AG20443 (cell line): ENCODE measurements at regions not wholly inside any gene's neighbourhood (a gene's known extent, or its start where the extent isn't known, plus 50 kb on each side); places are given as distances from the start of the nearest gene placed in this dataset.
A peak's percentile ranks its signal among the peaks of the same experiment; 100 is the strongest.
"Not testable (repeated sequence)": the region's sequence is repeated elsewhere in the genome, so short reads cannot be mapped to it uniquely, and the experiment has no call there.

Source experiments
- DNase-seq: peaks from one replicate; pipeline ENCODE4 v3.0.0; 2012; ENCODE audit warnings: low spot score, mixed read lengths

GRCh38 chr6:9307187-9307586 lies 871.8 kb upstream of the SLC35B3 start:
- no peak for DNase-seq

- DNase-seq: no peak
These were observed 860.3 kb upstream of the SLC35B3 start for GRCh38 chr6:9295644-9296043.

- DNase-seq: no peak
These were observed 857.6 kb upstream of the SLC35B3 start for GRCh38 chr6:9292975-9293374.

- not testable (repeated sequence) for DNase-seq
These were observed 855.0 kb upstream of the SLC35B3 start for GRCh38 chr6:9290342-9290741.

DNA sequence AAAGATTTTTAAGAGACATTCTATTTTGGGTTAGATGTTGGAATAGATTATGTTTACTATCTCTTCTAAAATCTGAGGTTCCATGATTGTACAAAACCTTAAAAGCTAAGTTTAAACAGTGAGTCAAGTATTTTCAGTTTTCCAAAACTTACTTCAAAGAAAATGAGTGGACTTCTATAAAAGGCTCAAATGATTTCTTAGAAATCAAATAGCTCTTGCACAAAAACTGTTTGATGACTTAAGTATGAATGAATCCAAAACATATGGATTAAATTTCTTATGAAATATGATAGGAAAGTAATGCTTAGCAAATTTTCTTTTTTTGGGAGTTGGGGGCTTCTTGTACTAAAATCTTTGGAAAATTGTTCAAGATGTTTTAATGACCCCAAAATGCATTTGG lies 837.3 kb upstream of the SLC35B3 start:
- DNase-seq: no peak

DNA sequence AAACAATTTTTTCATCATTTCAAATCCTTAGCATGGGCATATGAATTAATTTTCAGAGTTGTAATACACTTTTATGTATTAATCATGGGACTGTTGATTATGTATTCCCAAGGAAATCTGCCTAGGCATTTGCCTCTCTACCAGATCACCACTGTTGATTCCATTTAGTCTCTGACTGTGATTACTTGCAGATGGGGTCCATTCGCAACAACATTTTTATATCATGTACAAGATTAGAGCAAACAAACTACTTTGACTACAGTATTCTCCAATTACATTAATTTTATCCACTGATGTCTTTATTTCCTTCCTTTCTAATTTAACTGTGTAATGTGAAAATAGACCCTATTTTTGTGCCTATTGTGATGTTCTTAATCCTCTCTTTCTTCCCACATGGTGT lies 831.4 kb upstream of the SLC35B3 start:
- DNase-seq: no peak

- DNase-seq: no peak
These were observed 821.9 kb upstream of the SLC35B3 start for GRCh38 chr6:9257215-9257614.

GRCh38 chr6:9254251-9254650 lies 818.9 kb upstream of the SLC35B3 start:
- no peak for DNase-seq

DNA sequence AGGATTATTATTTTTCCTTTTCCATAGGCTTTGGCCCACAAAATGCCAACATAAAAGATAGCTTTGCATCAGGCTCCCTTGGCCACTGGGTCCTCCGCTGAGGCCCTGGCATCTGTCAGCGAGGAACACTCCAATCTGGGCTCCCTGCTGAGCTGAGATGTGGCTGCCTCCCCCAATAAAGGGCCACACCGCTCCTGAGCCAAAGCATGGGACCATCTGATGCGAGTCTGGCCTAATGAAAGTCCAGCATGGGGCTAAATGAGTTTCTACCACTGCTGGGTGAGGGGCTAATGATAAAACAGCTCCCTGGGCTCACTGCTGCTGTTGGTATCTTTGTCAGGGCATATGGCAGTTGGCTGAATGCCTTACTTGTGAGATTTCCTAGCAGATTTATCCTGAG lies 817.5 kb upstream of the SLC35B3 start:
- no peak for DNase-seq

DNA sequence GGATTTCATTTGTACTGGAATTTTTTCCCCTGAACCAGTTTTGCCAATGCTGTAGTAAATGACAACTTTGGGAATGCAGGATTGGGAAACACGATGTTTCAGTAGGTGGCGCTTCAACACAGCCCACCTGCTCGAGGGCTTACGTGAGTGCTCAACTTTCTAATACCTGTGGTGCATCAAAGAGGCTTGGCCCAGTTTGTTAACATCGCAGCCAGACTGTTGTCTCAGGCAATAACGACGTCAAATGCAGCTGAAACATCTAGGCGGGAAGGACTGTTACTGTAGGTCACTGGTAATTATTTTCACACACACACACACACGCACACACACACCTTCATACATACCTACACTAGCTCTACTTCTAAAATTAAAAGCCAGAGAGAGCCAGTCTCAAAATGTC lies 815.5 kb upstream of the SLC35B3 start:
- peak; percentile 13 for DNase-seq

DNA sequence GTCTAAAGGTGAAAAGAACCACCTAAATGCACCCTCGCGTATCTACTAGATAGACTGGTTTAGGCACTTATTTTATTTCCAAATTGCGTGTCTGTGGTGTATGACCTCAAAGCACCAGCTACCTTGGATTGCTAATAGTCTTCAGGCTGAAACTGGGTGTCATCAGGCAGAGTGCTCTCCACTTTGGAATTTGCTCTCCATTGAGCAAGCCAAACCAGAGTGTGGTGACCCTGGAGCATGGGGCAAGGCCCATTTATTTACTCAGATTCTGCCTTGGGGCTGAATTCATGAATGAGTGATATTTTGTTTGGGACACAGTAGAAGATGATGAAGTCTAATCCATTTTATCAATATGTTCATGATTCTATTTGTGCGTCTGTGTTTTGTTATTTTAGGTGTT lies 812.8 kb upstream of the SLC35B3 start:
- peak; percentile 44 for DNase-seq

DNA sequence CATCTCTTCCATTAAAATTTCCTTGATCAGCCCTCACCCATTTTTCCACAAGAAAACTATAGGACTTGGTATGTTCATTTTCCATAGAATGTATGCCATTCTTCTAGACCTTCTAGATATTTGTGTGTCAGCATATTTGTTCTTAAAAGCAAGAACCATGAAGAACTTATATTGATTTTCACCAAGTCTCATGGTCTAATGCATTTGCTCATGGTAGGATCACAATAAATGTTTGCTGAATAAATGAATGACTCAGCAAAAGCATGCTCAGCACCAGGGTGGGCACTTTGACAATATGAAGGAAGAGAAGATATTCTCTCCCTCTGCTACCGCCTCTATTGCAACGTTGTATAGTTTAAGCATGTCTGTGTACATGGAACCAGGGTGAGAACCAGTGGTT lies 805.5 kb upstream of the SLC35B3 start:
- no peak for DNase-seq

DNA sequence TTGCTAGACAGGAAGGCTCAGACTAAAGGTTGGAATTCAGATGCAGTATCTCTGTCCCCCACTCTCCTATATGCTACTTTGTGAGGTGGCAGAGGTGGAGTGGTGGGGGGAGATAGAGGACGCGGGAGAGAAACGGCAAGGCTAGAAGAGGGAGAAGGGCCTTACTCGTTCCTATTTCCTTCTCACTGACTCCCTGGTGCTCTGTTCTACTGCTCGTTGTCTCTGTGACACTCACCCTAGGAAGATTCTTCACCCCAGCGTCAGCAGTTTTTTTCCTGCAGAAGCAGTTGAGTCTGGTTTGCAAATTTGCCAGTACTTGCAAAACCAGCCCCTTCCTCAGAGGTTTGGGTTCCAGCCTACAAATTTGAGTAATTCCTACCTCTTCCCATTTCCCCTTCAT lies 801.1 kb upstream of the SLC35B3 start:
- no peak for DNase-seq

DNA sequence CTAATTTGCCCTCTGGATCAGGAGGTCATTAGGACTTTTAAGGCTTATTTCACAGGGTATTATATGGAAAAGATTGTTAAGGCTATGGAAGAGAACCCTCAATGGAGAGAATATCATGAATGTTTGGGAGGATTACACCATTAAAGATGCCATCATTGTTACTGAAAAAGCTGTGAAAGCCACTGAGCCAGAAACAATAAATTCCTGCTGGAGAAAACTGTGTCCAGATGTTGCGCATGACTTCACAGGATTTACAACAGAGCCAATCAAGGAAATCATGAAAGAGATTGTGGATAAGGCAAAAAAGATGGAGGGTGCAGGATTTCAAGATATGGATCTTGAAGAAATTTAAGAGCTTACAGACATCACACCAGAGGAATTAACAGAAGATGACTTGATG lies 798.3 kb upstream of the SLC35B3 start:
- no peak for DNase-seq

GRCh38 chr6:9233226-9233625 lies 797.9 kb upstream of the SLC35B3 start:
- DNase-seq: no peak

- peak; percentile 49 for DNase-seq
These were observed 790.1 kb upstream of the SLC35B3 start for GRCh38 chr6:9225441-9225871.

DNA sequence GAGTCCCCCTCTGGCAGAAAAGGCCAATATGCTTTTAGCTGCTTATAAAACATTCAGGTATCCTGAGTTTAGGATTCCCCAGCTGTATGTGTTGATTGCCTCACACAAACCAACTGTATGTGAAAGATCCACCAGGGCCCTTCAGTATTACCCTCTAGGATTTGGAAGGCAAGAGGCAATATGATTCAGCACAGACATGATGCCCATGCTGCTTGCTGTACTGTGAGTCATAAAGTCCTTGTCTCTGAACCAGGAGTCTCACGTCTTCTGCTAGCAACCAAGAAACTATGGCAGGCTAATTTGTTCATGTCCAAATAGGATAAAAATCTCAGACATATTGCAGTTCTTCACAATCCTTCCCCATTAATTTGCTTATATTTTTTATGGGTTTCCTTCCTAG lies 789.2 kb upstream of the SLC35B3 start:
- no peak for DNase-seq

GRCh38 chr6:9213717-9214116 lies 778.4 kb upstream of the SLC35B3 start:
- DNase-seq: not testable (repeated sequence)

DNA sequence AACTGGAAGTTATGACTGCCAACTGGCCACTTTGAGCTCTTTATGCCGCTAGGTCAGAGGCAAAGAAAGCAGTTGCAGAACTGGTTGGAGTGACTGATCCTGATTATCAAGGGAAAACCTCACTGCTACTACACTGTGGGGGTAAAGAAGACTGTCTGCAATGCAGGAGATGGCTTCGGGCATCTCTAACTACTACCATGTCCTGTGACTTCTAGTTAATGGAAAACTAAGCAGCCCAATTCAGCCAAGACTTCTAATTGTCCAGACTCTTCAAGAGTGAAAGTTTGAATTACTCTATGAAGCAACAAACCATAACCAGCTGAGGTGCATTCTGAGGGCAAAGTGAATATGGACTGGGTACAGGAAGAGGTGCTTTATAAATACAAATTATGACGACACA lies 773.6 kb upstream of the SLC35B3 start:
- no peak for DNase-seq

DNA sequence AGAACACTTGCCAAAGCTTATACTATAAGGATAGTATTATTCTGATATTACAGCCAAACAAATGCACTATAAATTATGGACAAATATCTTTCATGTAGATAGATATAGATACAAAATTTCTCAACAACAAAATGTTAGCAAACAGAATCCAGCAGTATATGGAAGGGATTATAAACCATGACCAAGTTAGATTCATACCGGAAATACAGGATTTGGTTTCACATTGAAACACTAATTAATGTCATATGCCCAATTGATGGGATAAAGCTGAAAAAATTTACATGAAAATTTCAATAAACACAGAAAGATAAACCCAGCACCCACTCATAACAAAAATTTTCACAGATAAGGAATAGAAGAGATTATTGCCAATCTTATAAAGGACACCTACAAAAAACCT lies 770.3 kb upstream of the SLC35B3 start:
- no peak for DNase-seq

- no peak for DNase-seq
These were observed 768.8 kb upstream of the SLC35B3 start for GRCh38 chr6:9204171-9204570.

DNA sequence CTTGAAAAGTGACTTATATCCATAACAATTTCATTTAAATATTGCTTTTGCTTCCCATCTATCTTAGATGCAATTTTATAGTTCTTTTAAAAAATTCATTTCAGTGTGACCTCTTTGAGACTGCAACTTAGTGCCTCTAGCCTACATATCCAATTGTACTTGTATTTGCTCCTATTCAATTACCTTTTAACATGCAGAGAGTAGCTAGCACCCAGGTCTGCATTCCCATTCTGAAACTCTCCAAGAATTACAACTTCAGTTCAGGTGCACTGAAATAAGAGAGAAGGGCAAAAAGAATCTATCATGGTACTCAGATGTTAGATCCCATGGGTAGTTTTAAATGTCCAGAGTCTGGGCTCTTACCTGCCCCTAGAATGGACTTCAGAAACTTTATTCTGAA lies 765.4 kb upstream of the SLC35B3 start:
- DNase-seq: no peak

DNA sequence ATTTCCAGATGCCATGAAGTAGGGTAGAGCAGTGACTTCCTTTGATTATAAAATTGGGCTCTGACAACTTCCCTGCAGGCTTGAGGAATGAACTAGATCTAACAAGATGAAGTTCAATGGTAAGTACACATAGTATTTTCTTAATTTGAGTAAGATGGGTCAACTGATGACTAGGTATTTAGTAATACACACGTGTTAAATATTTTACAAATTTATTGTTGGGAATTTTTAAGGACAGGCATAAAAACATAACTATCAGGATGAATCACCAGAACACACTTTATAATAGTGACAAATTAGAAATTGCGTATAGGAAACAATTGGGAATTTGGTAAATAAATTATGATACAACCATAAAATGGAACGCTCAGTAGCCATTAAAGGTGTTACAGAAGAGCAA lies 762.4 kb upstream of the SLC35B3 start:
- no peak for DNase-seq

DNA sequence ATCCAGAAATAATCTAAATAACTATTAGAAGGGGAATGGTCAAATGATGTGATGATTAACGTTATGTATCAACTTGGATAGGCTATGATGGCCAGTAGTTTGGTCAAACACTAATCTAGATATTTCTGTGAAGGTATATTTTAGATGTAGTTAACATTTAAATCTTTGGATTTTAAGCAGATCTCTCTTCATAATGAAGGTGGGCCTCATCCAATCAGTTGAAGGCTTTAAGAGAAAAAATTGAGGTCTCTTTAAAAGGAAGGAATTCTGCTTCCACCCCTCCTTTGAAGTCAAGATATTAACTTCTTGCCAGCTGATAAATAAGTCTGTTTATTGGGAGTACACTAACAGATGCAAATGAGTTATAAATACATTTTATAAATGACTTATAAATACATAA lies 760.0 kb upstream of the SLC35B3 start:
- DNase-seq: no peak

- no peak for DNase-seq
These were observed 757.1 kb upstream of the SLC35B3 start for GRCh38 chr6:9192405-9192909.
